ENCODE measurements at regions not wholly inside any gene's neighbourhood (a gene's known extent, or its start where the extent isn't known, plus 50 kb on each side); places are given as distances from the start of the nearest gene placed in this dataset.

DNA sequence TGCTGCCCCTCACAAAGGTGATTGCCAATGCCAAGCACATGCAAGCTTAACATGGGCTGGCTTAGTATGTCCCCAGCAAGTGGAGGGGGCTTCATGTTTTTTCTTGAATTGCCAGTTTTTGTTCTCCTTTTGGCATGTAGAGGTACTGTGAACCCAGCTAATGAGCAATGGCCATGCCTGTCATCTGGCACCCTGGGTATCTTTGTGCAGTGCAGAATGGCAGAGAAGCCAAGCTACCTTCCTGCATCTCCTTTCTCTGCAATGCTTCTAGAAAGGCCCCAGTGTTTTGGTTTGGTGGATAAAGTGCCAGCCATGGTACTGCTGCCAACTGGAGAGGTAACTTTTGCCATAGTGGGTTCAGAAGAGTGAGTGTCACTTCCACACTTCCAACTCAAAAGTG, 576.9 kb downstream of the CMPK2 start:
- TF ChIP-seq POLR2A (IDR thresholded peaks at IDR 0.05; ENCODE audit: low read length) (no peak), GATA1 (IDR thresholded peaks at IDR 0.05; ENCODE audit: low read depth, low read length) (no peak)
